ENCODE measurements at regions not wholly inside any gene's neighbourhood (a gene's known extent, or its start where the extent isn't known, plus 50 kb on each side); places are given as distances from the start of the nearest gene placed in this dataset.

DNA sequence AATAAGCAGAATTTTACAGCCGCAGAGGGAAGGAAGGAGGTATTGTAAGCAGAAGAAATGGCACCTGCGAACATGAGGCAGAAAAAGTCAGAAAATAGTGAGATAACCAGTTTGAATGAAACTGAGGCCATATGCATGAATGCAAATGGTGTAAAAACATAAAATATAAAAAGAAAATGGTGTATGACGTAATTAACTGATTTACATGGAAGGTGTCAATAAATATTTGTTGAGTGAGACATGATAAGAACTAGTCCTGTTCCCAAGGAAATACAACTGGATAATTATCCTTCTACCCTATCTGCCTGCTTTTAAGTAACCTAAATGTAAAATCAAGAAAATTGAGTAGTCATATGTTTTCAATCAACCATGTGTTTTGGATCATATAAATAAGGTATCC, 178.1 kb upstream of the TOX3 start:
- FAIRE-seq (no peak), ATAC-seq (no peak), DNase-seq (ENCODE audit: low read depth, low spot score) (no peak)
- ChIA-PET RAD21 (ENCODE audit: unreplicated experiment) (no interaction called here), POLR2A (no interaction called here), SMC1A (ENCODE audit: uncharacterized antibody, unreplicated experiment) (no interaction called here), CTCF (no interaction called here)
- Histone ChIP-seq H3K4me2 (ENCODE audit: control insufficient read depth, insufficient read depth) (no peak overlapping the region), H3K27ac (ENCODE audit: control insufficient read depth, insufficient read depth) (no peak overlapping the region), H3K4me3 (no peak overlapping the region), H3K9ac (ENCODE audit: control insufficient read depth, insufficient read depth, low read length) (no peak overlapping the region), H3K4me1 (ENCODE audit: control insufficient read depth, insufficient read depth, low read length) (no peaks in the 10 kb centered on the region), H2AFZ (ENCODE audit: control insufficient read depth, low read depth, low read length) (no peak overlapping the region), H3K79me2 (ENCODE audit: control insufficient read depth, insufficient read depth, low read length) (no peaks in the 10 kb centered on the region), H3K27me3 (replicated peaks in 1 of 2; ENCODE audit: control insufficient read depth in 2 of 2, insufficient read depth in 2 of 2, low read length in 1 of 2) (no peaks in the 10 kb centered on the region), H4K20me1 (ENCODE audit: control insufficient read depth, insufficient read depth) (no peaks in the 10 kb centered on the region), H3K36me3 (ENCODE audit: control insufficient read depth in 2 of 2, insufficient read depth in 2 of 2, low read length in 1 of 2) (no peaks in the 10 kb centered on the region), H3K9me3 (replicated peaks; ENCODE audit: control insufficient read depth, insufficient read depth, low read length) (no peaks in the 10 kb centered on the region)
- in situ Hi-C loops (cut with MboI): no loop called here
- no TSS peak for BruUV-seq (replicated peaks)
- intact Hi-C loops (cut with micrococcal nuclease; ENCODE audit: unreplicated experiment): no loop called here
- 32% methylated on average over 3 of the region's 3 CpGs for WGBS (ENCODE audit: insufficient coverage, insufficient replicate concordance, low lambda C conversion rate, missing lambda C conversion rate)
- TF ChIP-seq SREBF2 (IDR thresholded peaks at IDR 0.05; ENCODE audit: low read length) (no peak), RCOR1 (conservative IDR thresholded peaks at IDR 0.05; ENCODE audit: low read depth, low read length) (no peak), BACH1 (IDR thresholded peaks at IDR 0.05; ENCODE audit: borderline replicate concordance) (no peak), ASH2L (IDR thresholded peaks at IDR 0.05; ENCODE audit: borderline replicate concordance, low read depth) (no peak), RELA (IDR thresholded peaks at IDR 0.05; ENCODE audit: borderline replicate concordance, partially characterized antibody) (no peak), SMAD5 (IDR thresholded peaks at IDR 0.05; ENCODE audit: low read depth) (no peak), SMARCA5 (IDR thresholded peaks at IDR 0.05) (no peak), STAT1 (conservative IDR thresholded peaks at IDR 0.05) (no peak), ZBED1 (IDR thresholded peaks at IDR 0.05; ENCODE audit: borderline replicate concordance) (no peak), PAX5 (IDR thresholded peaks at IDR 0.05; ENCODE audit: borderline replicate concordance, low read depth, low read length) (no peak)
- TF ChIP-seq, protein P1, sequence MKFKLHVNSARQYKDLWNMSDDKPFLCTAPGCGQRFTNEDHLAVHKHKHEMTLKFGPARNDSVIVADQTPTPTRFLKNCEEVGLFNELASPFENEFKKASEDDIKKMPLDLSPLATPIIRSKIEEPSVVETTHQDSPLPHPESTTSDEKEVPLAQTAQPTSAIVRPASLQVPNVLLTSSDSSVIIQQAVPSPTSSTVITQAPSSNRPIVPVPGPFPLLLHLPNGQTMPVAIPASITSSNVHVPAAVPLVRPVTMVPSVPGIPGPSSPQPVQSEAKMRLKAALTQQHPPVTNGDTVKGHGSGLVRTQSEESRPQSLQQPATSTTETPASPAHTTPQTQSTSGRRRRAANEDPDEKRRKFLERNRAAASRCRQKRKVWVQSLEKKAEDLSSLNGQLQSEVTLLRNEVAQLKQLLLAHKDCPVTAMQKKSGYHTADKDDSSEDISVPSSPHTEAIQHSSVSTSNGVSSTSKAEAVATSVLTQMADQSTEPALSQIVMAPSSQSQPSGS (IDR thresholded peaks at IDR 0.05; ENCODE audit: low read length): no peak
- TF ChIP-seq, protein P2, sequence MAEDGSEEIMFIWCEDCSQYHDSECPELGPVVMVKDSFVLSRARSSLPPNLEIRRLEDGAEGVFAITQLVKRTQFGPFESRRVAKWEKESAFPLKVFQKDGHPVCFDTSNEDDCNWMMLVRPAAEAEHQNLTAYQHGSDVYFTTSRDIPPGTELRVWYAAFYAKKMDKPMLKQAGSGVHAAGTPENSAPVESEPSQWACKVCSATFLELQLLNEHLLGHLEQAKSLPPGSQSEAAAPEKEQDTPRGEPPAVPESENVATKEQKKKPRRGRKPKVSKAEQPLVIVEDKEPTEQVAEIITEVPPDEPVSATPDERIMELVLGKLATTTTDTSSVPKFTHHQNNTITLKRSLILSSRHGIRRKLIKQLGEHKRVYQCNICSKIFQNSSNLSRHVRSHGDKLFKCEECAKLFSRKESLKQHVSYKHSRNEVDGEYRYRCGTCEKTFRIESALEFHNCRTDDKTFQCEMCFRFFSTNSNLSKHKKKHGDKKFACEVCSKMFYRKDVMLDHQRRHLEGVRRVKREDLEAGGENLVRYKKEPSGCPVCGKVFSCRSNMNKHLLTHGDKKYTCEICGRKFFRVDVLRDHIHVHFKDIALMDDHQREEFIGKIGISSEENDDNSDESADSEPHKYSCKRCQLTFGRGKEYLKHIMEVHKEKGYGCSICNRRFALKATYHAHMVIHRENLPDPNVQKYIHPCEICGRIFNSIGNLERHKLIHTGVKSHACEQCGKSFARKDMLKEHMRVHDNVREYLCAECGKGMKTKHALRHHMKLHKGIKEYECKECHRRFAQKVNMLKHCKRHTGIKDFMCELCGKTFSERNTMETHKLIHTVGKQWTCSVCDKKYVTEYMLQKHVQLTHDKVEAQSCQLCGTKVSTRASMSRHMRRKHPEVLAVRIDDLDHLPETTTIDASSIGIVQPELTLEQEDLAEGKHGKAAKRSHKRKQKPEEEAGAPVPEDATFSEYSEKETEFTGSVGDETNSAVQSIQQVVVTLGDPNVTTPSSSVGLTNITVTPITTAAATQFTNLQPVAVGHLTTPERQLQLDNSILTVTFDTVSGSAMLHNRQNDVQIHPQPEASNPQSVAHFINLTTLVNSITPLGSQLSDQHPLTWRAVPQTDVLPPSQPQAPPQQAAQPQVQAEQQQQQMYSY (CRISPR knock-in tag; IDR thresholded peaks at IDR 0.05): no peak
- TF ChIP-seq, protein P3, sequence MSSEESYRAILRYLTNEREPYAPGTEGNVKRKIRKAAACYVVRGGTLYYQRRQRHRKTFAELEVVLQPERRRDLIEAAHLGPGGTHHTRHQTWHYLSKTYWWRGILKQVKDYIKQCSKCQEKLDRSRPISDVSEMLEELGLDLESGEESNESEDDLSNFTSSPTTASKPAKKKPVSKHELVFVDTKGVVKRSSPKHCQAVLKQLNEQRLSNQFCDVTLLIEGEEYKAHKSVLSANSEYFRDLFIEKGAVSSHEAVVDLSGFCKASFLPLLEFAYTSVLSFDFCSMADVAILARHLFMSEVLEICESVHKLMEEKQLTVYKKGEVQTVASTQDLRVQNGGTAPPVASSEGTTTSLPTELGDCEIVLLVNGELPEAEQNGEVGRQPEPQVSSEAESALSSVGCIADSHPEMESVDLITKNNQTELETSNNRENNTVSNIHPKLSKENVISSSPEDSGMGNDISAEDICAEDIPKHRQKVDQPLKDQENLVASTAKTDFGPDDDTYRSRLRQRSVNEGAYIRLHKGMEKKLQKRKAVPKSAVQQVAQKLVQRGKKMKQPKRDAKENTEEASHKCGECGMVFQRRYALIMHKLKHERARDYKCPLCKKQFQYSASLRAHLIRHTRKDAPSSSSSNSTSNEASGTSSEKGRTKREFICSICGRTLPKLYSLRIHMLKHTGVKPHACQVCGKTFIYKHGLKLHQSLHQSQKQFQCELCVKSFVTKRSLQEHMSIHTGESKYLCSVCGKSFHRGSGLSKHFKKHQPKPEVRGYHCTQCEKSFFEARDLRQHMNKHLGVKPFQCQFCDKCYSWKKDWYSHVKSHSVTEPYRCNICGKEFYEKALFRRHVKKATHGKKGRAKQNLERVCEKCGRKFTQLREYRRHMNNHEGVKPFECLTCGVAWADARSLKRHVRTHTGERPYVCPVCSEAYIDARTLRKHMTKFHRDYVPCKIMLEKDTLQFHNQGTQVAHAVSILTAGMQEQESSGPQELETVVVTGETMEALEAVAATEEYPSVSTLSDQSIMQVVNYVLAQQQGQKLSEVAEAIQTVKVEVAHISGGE (CRISPR knock-in tag; IDR thresholded peaks at IDR 0.05): no peak
- TF ChIP-seq, protein P4, sequence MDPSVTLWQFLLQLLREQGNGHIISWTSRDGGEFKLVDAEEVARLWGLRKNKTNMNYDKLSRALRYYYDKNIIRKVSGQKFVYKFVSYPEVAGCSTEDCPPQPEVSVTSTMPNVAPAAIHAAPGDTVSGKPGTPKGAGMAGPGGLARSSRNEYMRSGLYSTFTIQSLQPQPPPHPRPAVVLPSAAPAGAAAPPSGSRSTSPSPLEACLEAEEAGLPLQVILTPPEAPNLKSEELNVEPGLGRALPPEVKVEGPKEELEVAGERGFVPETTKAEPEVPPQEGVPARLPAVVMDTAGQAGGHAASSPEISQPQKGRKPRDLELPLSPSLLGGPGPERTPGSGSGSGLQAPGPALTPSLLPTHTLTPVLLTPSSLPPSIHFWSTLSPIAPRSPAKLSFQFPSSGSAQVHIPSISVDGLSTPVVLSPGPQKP (IDR thresholded peaks at IDR 0.05; ENCODE audit: low read depth, low read length): no peak

All from GM12878 (cell line).